Mesendoderm (in vitro differentiated cells): ENCODE measurements at regions not wholly inside any gene's neighbourhood (a gene's known extent, or its start where the extent isn't known, plus 50 kb on each side); places are given as distances from the start of the nearest gene placed in this dataset.

Experiments used
- DNase-seq: peaks from one replicate; pipeline ENCODE4 v3.0.0; 2013
- H2AK5ac ChIP-seq: 2 replicates; pipeline ENCODE4 v1.6.1; 2013; ENCODE audit warnings: low read length, inconsistent platforms
- H2BK120ac ChIP-seq: 2 replicates; pipeline ENCODE4 v1.6.1; 2013; ENCODE audit warnings: low read depth, mild to moderate bottlenecking, low read length, moderate library complexity, mixed read lengths
- H2BK15ac ChIP-seq: replicated peaks from 2 replicates; pipeline ENCODE4 v1.6.1; 2013; ENCODE audit warnings: low read depth, mild to moderate bottlenecking, moderate library complexity
- H2BK5ac ChIP-seq: 2 replicates; pipeline ENCODE4 v1.6.1; 2013; ENCODE audit warnings: low read length, inconsistent platforms
- H3K18ac ChIP-seq: 2 replicates; pipeline ENCODE4 v1.6.1; 2013; ENCODE audit warnings: mild to moderate bottlenecking, low read length, mixed read lengths
- H3K23ac ChIP-seq: one replicate; pipeline ENCODE4 v1.6.1; 2013; ENCODE audit warnings: low read length
- H3K27ac ChIP-seq: 2 replicates; pipeline ENCODE4 v1.5.1; 2013; ENCODE audit warnings: low read depth, mild to moderate bottlenecking, inconsistent platforms, low read length, moderate library complexity
- H3K27me3 ChIP-seq: 2 replicates; pipeline ENCODE4 v1.6.1; 2013; ENCODE audit warnings: low read length, control low read depth, mild to moderate bottlenecking, inconsistent platforms; ENCODE audit not compliant: insufficient read depth, poor library complexity
- H3K36me3 ChIP-seq: 2 replicates; pipeline ENCODE4 v1.6.1; 2013; ENCODE audit warnings: low read length, inconsistent platforms; ENCODE audit not compliant: control insufficient read depth, insufficient read depth
- H3K4ac ChIP-seq: one replicate; pipeline ENCODE4 v1.6.1; 2013; ENCODE audit warnings: low read depth, mild to moderate bottlenecking, low read length, moderate library complexity
- H3K4me1 ChIP-seq: 2 replicates; pipeline ENCODE4 v1.6.1; 2013; ENCODE audit warnings: low read depth, low read length, inconsistent platforms; ENCODE audit not compliant: control insufficient read depth
- H3K4me2 ChIP-seq: 2 replicates; pipeline ENCODE4 v1.6.1; 2013; ENCODE audit warnings: low read length
- H3K4me3 ChIP-seq: 2 replicates; pipeline ENCODE4 v1.5.1; 2013; ENCODE audit warnings: mild to moderate bottlenecking, low read length
- H3K56ac ChIP-seq: one replicate; pipeline ENCODE4 v1.6.1; 2013; ENCODE audit warnings: low read length
- H3K79me1 ChIP-seq: 2 replicates; pipeline ENCODE4 v1.6.1; 2013; ENCODE audit warnings: low read length, inconsistent platforms
- H3K79me2 ChIP-seq: 2 replicates; pipeline ENCODE4 v1.6.1; 2013; ENCODE audit warnings: mild to moderate bottlenecking, low read length; ENCODE audit not compliant: control insufficient read depth, insufficient read depth
- H3K9ac ChIP-seq: 2 replicates; pipeline ENCODE4 v1.6.1; 2013; ENCODE audit warnings: low read length, inconsistent platforms
- H4K5ac ChIP-seq: one replicate; pipeline ENCODE4 v1.6.1; 2013; ENCODE audit warnings: low read length
- H4K8ac ChIP-seq: one replicate; pipeline ENCODE4 v1.6.1; 2013; ENCODE audit warnings: low read depth, mild to moderate bottlenecking, control low read depth, low read length, moderate library complexity
- WGBS: extraction: QIAGEN DNeasy Blood & Tissue Kit; methylation state at CpG from one replicate; pipeline ENCODE4 v1.1.7; 2013; ENCODE audit warnings: low lambda C conversion rate, missing lambda C conversion rate; ENCODE audit not compliant: insufficient coverage; ENCODE audit errors: extremely low coverage; 5-methylcytosine and 5-hydroxymethylcytosine counted together

DNA sequence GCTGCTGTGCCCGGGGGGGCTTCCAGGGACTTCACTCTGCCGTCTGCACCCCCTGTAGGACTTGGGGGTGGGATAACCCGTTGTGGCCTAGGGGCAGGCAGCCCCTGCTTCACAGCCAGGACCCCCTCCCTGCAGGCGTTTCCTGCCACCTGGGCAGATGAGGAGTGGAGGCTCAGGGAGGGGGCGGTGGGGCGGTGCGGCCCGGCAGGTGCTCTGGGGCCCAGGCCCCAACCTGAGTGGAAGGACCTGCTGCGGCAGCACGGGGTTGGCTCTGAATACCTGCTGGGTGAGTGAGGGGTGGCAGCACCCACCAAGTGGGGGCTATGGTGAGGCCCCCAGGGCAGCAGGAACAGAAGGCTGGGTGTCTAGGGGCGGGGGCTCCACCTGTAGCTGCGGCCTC, 78.6 kb upstream of the TTC34 start:
- Histone ChIP-seq H4K8ac (no peak overlapping the region), H2BK120ac (no peak overlapping the region), H3K4me3 (no peak overlapping the region), H3K36me3 (no peaks in the 10 kb centered on the region), H4K5ac (no peak overlapping the region), H3K79me2 (no peaks in the 10 kb centered on the region), H3K4me2 (no peak overlapping the region), H3K23ac (no peak overlapping the region), H2BK5ac (no peak overlapping the region), H2BK15ac (no peak overlapping the region), H3K27ac (no peak overlapping the region), H3K56ac (no peak overlapping the region), H2AK5ac (no peak overlapping the region), H3K79me1 (no peaks in the 10 kb centered on the region), H3K4ac (no peak overlapping the region), H3K4me1 (no peaks in the 10 kb centered on the region), H3K18ac (no peak overlapping the region), H3K27me3 (no peaks in the 10 kb centered on the region), H3K9ac (no peak overlapping the region)
- no CpG with 5 or more reads among the region's 12 CpGs for WGBS
- no peak for DNase-seq

- no peak overlapping the region for H3K4me2 ChIP-seq
- H3K27ac ChIP-seq: no peak overlapping the region
- H4K8ac ChIP-seq: no peak overlapping the region
- whole genome bisulfite sequencing: no CpG with 5 or more reads among the region's 15 CpGs
- H2BK5ac ChIP-seq: no peak overlapping the region
- H3K79me1 ChIP-seq: no peaks in the 10 kb centered on the region
- no peak for DNase-seq
- no peak overlapping the region for H2BK120ac ChIP-seq
- H3K36me3 ChIP-seq: no peaks in the 10 kb centered on the region
- no peak overlapping the region for H3K56ac ChIP-seq
- H3K9ac ChIP-seq: no peak overlapping the region
- H4K5ac ChIP-seq: no peak overlapping the region
- H3K4me1 ChIP-seq: no peaks in the 10 kb centered on the region
- H3K27me3 ChIP-seq: no peaks in the 10 kb centered on the region
- no peaks in the 10 kb centered on the region for H3K79me2 ChIP-seq
- H3K18ac ChIP-seq: no peak overlapping the region
- H2AK5ac ChIP-seq: no peak overlapping the region
- H2BK15ac ChIP-seq: no peak overlapping the region
- no peak overlapping the region for H3K23ac ChIP-seq
- H3K4ac ChIP-seq: no peak overlapping the region
- no peak overlapping the region for H3K4me3 ChIP-seq
Measured at GRCh38 chr1:2880812-2881295, 79.4 kb upstream of the TTC34 start.

GRCh38 chr1:2881556-2881955, 80.1 kb upstream of the TTC34 start:
- Histone ChIP-seq H4K5ac (no peak overlapping the region), H4K8ac (no peak overlapping the region), H3K36me3 (no peaks in the 10 kb centered on the region), H3K79me1 (no peaks in the 10 kb centered on the region), H2BK120ac (no peak overlapping the region), H3K56ac (no peak overlapping the region), H3K18ac (no peak overlapping the region), H3K4me1 (no peaks in the 10 kb centered on the region), H2AK5ac (no peak overlapping the region), H3K4me2 (no peak overlapping the region), H3K4me3 (no peak overlapping the region), H3K23ac (no peak overlapping the region), H2BK15ac (no peak overlapping the region), H2BK5ac (no peak overlapping the region), H3K4ac (no peak overlapping the region), H3K79me2 (no peaks in the 10 kb centered on the region), H3K27ac (no peak overlapping the region), H3K27me3 (no peaks in the 10 kb centered on the region), H3K9ac (no peak overlapping the region)
- DNase-seq: no peak
- WGBS: no CpG with 5 or more reads among the region's 15 CpGs

GRCh38 chr1:2882966-2883696, 81.6 kb upstream of the TTC34 start:
- Histone ChIP-seq H3K4me3 (no peak overlapping the region), H3K9ac (no peak overlapping the region), H3K18ac (no peak overlapping the region), H2AK5ac (no peak overlapping the region), H3K23ac (no peak overlapping the region), H4K5ac (no peak overlapping the region), H3K79me1 (no peaks in the 10 kb centered on the region), H3K56ac (no peak overlapping the region), H3K4ac (no peak overlapping the region), H3K4me1 (no peaks in the 10 kb centered on the region), H3K4me2 (no peak overlapping the region), H2BK15ac (no peak overlapping the region), H2BK120ac (no peak overlapping the region), H4K8ac (no peak overlapping the region), H3K79me2 (no peaks in the 10 kb centered on the region), H3K27ac (no peak overlapping the region), H2BK5ac (no peak overlapping the region), H3K27me3 (no peaks in the 10 kb centered on the region), H3K36me3 (no peaks in the 10 kb centered on the region)
- no peak for DNase-seq
- no CpG with 5 or more reads among the region's 40 CpGs for WGBS

GRCh38 chr1:2885001-2885400, 83.5 kb upstream of the TTC34 start:
- DNase-seq: no peak
- Histone ChIP-seq H3K4me1 (no peaks in the 10 kb centered on the region), H2BK5ac (no peak overlapping the region), H2AK5ac (no peak overlapping the region), H2BK15ac (no peak overlapping the region), H3K9ac (no peak overlapping the region), H2BK120ac (no peak overlapping the region), H3K23ac (no peak overlapping the region), H3K4me2 (no peak overlapping the region), H3K79me1 (no peaks in the 10 kb centered on the region), H3K18ac (no peak overlapping the region), H3K27ac (no peak overlapping the region), H3K4me3 (no peak overlapping the region), H3K4ac (no peak overlapping the region), H3K36me3 (no peaks in the 10 kb centered on the region), H4K5ac (no peak overlapping the region), H3K79me2 (no peaks in the 10 kb centered on the region), H4K8ac (no peak overlapping the region), H3K56ac (no peak overlapping the region), H3K27me3 (no peaks in the 10 kb centered on the region)
- WGBS: no CpG with 5 or more reads among the region's 16 CpGs

DNA sequence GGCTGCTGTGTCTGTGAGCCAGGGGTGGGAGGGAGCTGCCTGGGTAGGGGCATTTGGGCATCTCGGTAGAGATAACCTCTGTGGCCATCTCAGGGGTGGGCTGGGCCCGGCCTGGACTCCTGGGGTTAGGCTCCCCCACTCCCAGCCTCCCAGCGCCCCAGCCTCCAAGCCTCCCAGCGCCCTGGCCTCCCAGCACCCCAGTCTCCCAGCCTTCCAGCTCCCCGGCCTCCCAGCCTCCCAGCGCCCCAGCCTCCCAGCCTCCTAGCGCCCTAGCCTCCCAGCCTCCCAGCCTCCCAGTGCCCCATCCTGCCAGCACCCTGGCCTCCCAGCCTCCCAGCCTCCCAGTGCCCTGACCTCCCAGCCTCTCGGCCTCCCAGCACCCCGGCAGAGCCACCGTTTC, 85.1 kb upstream of the TTC34 start:
- no peak overlapping the region for H2BK5ac ChIP-seq
- H3K79me1 ChIP-seq: no peaks in the 10 kb centered on the region
- H4K5ac ChIP-seq: no peak overlapping the region
- H3K23ac ChIP-seq: no peak overlapping the region
- no CpG with 5 or more reads among the region's 10 CpGs for WGBS
- no peak overlapping the region for H4K8ac ChIP-seq
- H3K4me2 ChIP-seq: no peak overlapping the region
- no peak overlapping the region for H3K4ac ChIP-seq
- no peak overlapping the region for H3K4me3 ChIP-seq
- no peak overlapping the region for H2AK5ac ChIP-seq
- no peaks in the 10 kb centered on the region for H3K79me2 ChIP-seq
- H3K4me1 ChIP-seq: no peaks in the 10 kb centered on the region
- no peak for DNase-seq
- no peak overlapping the region for H3K9ac ChIP-seq
- no peaks in the 10 kb centered on the region for H3K27me3 ChIP-seq
- H3K56ac ChIP-seq: no peak overlapping the region
- no peak overlapping the region for H2BK15ac ChIP-seq
- no peaks in the 10 kb centered on the region for H3K36me3 ChIP-seq
- no peak overlapping the region for H3K18ac ChIP-seq
- no peak overlapping the region for H2BK120ac ChIP-seq
- no peak overlapping the region for H3K27ac ChIP-seq
